ENCODE measurements at regions not wholly inside any gene's neighbourhood (a gene's known extent, or its start where the extent isn't known, plus 50 kb on each side); places are given as distances from the start of the nearest gene placed in this dataset.

DNA sequence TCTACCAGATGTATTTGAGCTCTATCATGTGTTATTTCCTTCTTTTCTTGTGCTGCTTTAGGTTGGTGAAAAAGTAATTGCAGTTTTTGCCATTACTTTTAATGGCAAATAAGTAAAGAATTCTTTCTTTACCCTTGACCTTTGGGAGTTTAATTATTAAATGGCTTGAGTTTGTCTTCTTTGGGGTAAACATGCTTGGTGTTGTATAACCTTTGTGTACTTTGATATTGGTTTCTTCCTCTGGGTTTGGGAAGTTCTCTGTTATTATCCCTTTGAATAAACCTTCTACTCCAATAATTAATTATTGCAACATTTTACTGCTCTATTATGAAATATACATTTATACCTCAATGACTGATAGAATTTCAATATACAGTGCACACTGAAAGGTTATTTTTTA lies 709.4 kb downstream of the PCDH17 start (continued):
- TF ChIP-seq POU2F2 (IDR thresholded peaks at IDR 0.05; ENCODE audit: borderline replicate concordance, low read depth, low read length) (no peak), CHD4 (IDR thresholded peaks at IDR 0.05) (no peak), NFIC (IDR thresholded peaks at IDR 0.05; ENCODE audit: low read depth, low read length) (no peak), MTA3 (IDR thresholded peaks at IDR 0.05; ENCODE audit: borderline replicate concordance, low read length) (no peak)

- no peaks in the 10 kb centered on the region for H4K20me1 ChIP-seq (ENCODE audit: control insufficient read depth, insufficient read depth)
- H2AFZ ChIP-seq (ENCODE audit: control insufficient read depth, low read depth, low read length) = no peak overlapping the region
- intact Hi-C loops (cut with micrococcal nuclease; ENCODE audit: unreplicated experiment) = no loop called here
- no peak overlapping the region for H3K9ac ChIP-seq (ENCODE audit: control insufficient read depth, insufficient read depth, low read length)
- FAIRE-seq = no peak
- in situ Hi-C loops (cut with MboI) = no loop called here
- ChIA-PET CTCF (no interaction called here), RAD21 (ENCODE audit: unreplicated experiment) (no interaction called here), POLR2A (no interaction called here), SMC1A (ENCODE audit: uncharacterized antibody, unreplicated experiment) (no interaction called here)
- no peaks in the 10 kb centered on the region for H3K4me1 ChIP-seq (ENCODE audit: control insufficient read depth, insufficient read depth, low read length)
- 26% methylated on average over 1 of the region's 1 CpG for WGBS (ENCODE audit: insufficient coverage, insufficient replicate concordance, low lambda C conversion rate, missing lambda C conversion rate)
- no peak overlapping the region for H3K4me3 ChIP-seq
- BruUV-seq (replicated peaks) = no TSS peak
- no peaks in the 10 kb centered on the region for H3K9me3 ChIP-seq (replicated peaks; ENCODE audit: control insufficient read depth, insufficient read depth, low read length)
- no peaks in the 10 kb centered on the region for H3K36me3 ChIP-seq (ENCODE audit: control insufficient read depth in 2 of 2, insufficient read depth in 2 of 2, low read length in 1 of 2)
- TF ChIP-seq HCFC1 (IDR thresholded peaks at IDR 0.05; ENCODE audit: low read length) = no peak
- TF ChIP-seq, protein P1, sequence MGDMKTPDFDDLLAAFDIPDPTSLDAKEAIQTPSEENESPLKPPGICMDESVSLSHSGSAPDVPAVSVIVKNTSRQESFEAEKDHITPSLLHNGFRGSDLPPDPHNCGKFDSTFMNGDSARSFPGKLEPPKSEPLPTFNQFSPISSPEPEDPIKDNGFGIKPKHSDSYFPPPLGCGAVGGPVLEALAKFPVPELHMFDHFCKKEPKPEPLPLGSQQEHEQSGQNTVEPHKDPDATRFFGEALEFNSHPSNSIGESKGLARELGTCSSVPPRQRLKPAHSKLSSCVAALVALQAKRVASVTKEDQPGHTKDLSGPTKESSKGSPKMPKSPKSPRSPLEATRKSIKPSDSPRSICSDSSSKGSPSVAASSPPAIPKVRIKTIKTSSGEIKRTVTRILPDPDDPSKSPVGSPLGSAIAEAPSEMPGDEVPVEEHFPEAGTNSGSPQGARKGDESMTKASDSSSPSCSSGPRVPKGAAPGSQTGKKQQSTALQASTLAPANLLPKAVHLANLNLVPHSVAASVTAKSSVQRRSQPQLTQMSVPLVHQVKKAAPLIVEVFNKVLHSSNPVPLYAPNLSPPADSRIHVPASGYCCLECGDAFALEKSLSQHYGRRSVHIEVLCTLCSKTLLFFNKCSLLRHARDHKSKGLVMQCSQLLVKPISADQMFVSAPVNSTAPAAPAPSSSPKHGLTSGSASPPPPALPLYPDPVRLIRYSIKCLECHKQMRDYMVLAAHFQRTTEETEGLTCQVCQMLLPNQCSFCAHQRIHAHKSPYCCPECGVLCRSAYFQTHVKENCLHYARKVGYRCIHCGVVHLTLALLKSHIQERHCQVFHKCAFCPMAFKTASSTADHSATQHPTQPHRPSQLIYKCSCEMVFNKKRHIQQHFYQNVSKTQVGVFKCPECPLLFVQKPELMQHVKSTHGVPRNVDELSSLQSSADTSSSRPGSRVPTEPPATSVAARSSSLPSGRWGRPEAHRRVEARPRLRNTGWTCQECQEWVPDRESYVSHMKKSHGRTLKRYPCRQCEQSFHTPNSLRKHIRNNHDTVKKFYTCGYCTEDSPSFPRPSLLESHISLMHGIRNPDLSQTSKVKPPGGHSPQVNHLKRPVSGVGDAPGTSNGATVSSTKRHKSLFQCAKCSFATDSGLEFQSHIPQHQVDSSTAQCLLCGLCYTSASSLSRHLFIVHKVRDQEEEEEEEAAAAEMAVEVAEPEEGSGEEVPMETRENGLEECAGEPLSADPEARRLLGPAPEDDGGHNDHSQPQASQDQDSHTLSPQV (IDR thresholded peaks at IDR 0.05) = no peak
- TF ChIP-seq CEBPB (IDR thresholded peaks at IDR 0.05; ENCODE audit: borderline replicate concordance in 1 of 2, low read depth in 2 of 2, low read length in 2 of 2) = no peak
- no peak for TF ChIP-seq TARDBP (IDR thresholded peaks at IDR 0.05; ENCODE audit: borderline replicate concordance)
- no peak for TF ChIP-seq SUPT20H (IDR thresholded peaks at IDR 0.05; ENCODE audit: borderline replicate concordance, control insufficient read depth, low read depth, low read length)
- TF ChIP-seq TBL1XR1 (IDR thresholded peaks at IDR 0.05; ENCODE audit: low read depth, low read length) = no peak
- TF ChIP-seq NRF1 (conservative IDR thresholded peaks at IDR 0.05; ENCODE audit: low read depth, low read length) = no peak
- no peak for TF ChIP-seq CBFB (IDR thresholded peaks at IDR 0.05; ENCODE audit: low read depth)
- TF ChIP-seq SMC3 (IDR thresholded peaks at IDR 0.05; ENCODE audit: borderline replicate concordance, low read length) = no peak
- TF ChIP-seq RELB (IDR thresholded peaks at IDR 0.05; ENCODE audit: low read depth) = no peak
- TF ChIP-seq ESRRA (IDR thresholded peaks at IDR 0.05; ENCODE audit: low read length) = no peak
- H3K79me2 ChIP-seq (ENCODE audit: control insufficient read depth, insufficient read depth, low read length) = no peaks in the 10 kb centered on the region
- no peak for DNase-seq (ENCODE audit: low read depth, low spot score)
- no peak for ATAC-seq
- H3K27me3 ChIP-seq (replicated peaks in 1 of 2; ENCODE audit: control insufficient read depth in 2 of 2, insufficient read depth in 2 of 2, low read length in 1 of 2) = no peaks in the 10 kb centered on the region
- no peak overlapping the region for H3K27ac ChIP-seq (ENCODE audit: control insufficient read depth, insufficient read depth)
- H3K4me2 ChIP-seq (ENCODE audit: control insufficient read depth, insufficient read depth) = no peak overlapping the region
Observed at GRCh38 chr13:58341318-58341717, 709.8 kb downstream of the PCDH17 start.
